Activated T-helper 1 cell treated with anti-CD3 and anti-CD28 coated beads, Interleukin-2, amount 50 U/mL, for 16 hours (primary cell): ENCODE measurements at regions not wholly inside any gene's neighbourhood (a gene's known extent, or its start where the extent isn't known, plus 50 kb on each side); places are given as distances from the start of the nearest gene placed in this dataset.

Experiments used
- DNase-seq, 2 donors: peaks; one replicate each; pipeline ENCODE4 v3.0.0-alpha.2; 2020; ENCODE audit warnings: low read depth in 1 of 2, low spot score in 1 of 2

- DNase-seq: no peak
Observed at GRCh38 chr12:107397890-107398500, 287.6 kb upstream of the PWP1 start.

GRCh38 chr12:107399046-107399445 is 286.6 kb upstream of the PWP1 start:
- no peak for DNase-seq

- DNase-seq: no peak
Observed at GRCh38 chr12:107400686-107401447, 284.7 kb upstream of the PWP1 start.

GRCh38 chr12:107402041-107403022 is 283.3 kb upstream of the PWP1 start:
- DNase-seq: peak; percentile 29 to 41

- no peak for DNase-seq
Observed at GRCh38 chr12:107404981-107405380, 280.6 kb upstream of the PWP1 start.

- no peak for DNase-seq
Observed at GRCh38 chr12:107405436-107405835, 280.2 kb upstream of the PWP1 start.

GRCh38 chr12:107406932-107407331 is 278.7 kb upstream of the PWP1 start:
- no peak for DNase-seq

- no peak for DNase-seq
Observed at GRCh38 chr12:107411792-107412535, 273.6 kb upstream of the PWP1 start.

GRCh38 chr12:107415071-107415470 is 270.5 kb upstream of the PWP1 start:
- DNase-seq: no peak

- DNase-seq: no peak
Observed at GRCh38 chr12:107415834-107416233, 269.8 kb upstream of the PWP1 start.

GRCh38 chr12:107417004-107417403 is 268.6 kb upstream of the PWP1 start:
- no peak for DNase-seq

- no peak for DNase-seq
Observed at GRCh38 chr12:107418981-107419380, 266.6 kb upstream of the PWP1 start.

- DNase-seq: no peak
Observed at GRCh38 chr12:107423531-107423930, 262.1 kb upstream of the PWP1 start.

GRCh38 chr12:107429006-107429705 is 256.4 kb upstream of the PWP1 start:
- DNase-seq: no peak

- DNase-seq: no peak
Observed at GRCh38 chr12:107431942-107432341, 253.7 kb upstream of the PWP1 start.

GRCh38 chr12:107435072-107435471 is 250.5 kb upstream of the PWP1 start:
- DNase-seq: no peak

- no peak for DNase-seq
Observed at GRCh38 chr12:107435520-107435919, 250.1 kb upstream of the PWP1 start.

GRCh38 chr12:107436376-107436775 is 249.2 kb upstream of the PWP1 start:
- no peak for DNase-seq

GRCh38 chr12:107436836-107437235 is 248.8 kb upstream of the PWP1 start:
- no peak for DNase-seq

GRCh38 chr12:107437954-107438353 is 247.6 kb upstream of the PWP1 start:
- no peak for DNase-seq
